ENCODE measurements at regions not wholly inside any gene's neighbourhood (a gene's known extent, or its start where the extent isn't known, plus 50 kb on each side); places are given as distances from the start of the nearest gene placed in this dataset.

DNA sequence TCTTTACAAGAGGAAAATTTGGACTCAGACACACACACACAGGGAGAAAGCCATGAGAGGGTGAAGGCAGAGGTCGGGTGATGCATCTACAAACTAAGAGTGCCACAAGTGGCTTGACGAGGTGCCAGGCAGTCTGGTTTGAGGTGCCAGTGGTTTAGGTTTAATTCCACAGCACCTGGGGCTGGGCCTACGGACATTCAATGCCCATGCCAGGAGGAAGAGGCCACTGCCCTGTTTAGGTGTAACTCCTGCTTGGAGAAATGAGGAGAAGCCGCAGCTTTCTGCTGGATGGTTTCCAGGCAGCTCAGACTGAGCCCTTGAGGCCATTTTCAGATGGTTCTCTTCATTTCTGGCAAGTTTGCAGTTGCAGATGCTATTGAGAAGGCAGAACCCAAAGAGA, 83.6 kb downstream of the HTR5A start:
- TF ChIP-seq, protein P1, sequence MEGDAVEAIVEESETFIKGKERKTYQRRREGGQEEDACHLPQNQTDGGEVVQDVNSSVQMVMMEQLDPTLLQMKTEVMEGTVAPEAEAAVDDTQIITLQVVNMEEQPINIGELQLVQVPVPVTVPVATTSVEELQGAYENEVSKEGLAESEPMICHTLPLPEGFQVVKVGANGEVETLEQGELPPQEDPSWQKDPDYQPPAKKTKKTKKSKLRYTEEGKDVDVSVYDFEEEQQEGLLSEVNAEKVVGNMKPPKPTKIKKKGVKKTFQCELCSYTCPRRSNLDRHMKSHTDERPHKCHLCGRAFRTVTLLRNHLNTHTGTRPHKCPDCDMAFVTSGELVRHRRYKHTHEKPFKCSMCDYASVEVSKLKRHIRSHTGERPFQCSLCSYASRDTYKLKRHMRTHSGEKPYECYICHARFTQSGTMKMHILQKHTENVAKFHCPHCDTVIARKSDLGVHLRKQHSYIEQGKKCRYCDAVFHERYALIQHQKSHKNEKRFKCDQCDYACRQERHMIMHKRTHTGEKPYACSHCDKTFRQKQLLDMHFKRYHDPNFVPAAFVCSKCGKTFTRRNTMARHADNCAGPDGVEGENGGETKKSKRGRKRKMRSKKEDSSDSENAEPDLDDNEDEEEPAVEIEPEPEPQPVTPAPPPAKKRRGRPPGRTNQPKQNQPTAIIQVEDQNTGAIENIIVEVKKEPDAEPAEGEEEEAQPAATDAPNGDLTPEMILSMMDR (conservative IDR thresholded peaks at IDR 0.05; ENCODE audit: low read depth, low read length), result no peak
- no peak overlapping the region for H3K4me3 ChIP-seq (ENCODE audit: low read depth, low read length)
- DNase-seq (ENCODE audit: low read depth), result no peak

DNA sequence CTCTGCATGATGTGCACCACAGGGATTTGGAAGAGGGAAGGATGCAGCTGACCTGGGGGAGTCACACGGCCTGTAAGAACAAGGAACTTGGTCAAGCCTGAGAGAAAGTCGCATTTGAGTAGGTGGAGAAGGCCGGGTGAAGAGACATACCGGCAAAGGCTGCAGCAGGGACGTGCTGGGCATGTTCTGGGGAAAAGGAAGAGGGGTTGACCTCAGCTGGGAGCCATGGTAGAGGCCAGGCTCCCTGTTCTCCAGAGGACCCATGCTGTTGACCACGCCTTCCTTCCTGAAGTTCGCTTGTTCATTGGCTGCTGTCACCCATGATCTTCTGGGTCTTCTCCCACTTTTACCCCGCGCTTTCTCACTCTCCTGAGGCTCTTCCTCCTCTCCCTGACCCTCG, 84.5 kb downstream of the HTR5A start:
- TF ChIP-seq, protein P1 (conservative IDR thresholded peaks at IDR 0.05; ENCODE audit: low read depth, low read length), result no peak
- DNase-seq (ENCODE audit: low read depth), result no peak

DNA sequence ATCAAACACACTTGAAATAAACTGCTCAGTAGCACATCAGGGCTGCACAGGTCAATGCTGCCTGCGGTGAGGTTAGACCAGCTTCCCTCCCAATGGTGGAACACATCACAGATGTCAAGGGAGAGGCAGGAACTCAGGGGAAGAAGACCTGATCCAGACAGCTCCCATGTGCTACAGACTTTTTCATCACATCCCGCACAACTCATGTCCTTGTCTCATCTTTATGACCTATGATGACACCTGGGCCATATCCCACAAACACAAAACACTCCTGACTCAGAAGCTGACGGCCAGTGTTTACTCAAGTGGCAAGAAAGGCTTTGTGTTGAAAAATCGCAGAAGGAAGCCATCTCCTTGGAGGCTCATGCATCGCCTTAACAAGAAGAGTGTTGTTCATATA, 91.6 kb downstream of the HTR5A start:
- TF ChIP-seq, protein P1 (conservative IDR thresholded peaks at IDR 0.05; ENCODE audit: low read depth, low read length), result no peak
- no peak overlapping the region for H3K4me3 ChIP-seq (ENCODE audit: low read depth, low read length)
- no peak for DNase-seq (ENCODE audit: low read depth)

More for the DNA sequence above, 84.5 kb downstream of the HTR5A start:
- no peak overlapping the region for H3K4me3 ChIP-seq (ENCODE audit: low read depth, low read length)

DNA sequence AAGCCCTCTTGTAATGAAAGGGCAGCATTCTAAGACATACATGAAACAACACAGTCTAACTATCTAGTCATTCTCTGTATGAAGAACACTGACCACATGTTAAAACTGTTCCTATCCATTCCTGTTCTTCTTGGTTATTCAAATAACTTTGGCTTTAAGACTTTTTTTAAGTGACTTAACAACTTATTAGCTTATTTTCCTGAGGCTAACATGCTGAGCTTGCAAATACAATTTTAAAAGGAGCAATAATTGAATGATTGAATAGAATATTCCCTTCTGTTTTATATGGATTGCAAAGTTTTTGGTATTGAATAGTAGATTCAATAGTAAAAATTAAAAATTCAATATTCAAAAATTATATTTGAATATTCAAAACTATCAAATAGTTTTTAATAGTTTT, 92.3 kb downstream of the HTR5A start:
- no peak overlapping the region for H3K4me3 ChIP-seq (ENCODE audit: low read depth, low read length)
- TF ChIP-seq, protein P1 (conservative IDR thresholded peaks at IDR 0.05; ENCODE audit: low read depth, low read length), result no peak
- DNase-seq (ENCODE audit: low read depth), result no peak

DNA sequence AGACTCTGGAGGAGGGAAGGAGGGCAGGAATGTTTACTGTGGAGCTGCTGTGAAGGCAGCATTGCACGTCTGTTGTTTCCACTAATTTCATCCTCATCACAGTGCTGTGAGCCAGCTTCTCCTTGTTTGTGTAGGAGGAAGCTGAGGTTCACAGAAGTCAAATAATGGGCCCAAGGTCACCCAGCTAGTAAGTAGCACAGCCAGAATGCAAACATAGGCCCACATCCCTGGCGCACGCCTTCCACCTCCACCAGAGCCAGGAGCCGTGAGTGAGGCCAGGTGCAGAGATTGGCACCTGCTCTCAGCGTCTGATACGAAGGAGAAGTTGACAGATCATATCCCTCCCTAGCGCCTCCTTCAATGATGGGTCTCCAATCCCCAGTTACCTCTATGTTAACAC, 93.6 kb downstream of the HTR5A start:
- TF ChIP-seq, protein P1 (conservative IDR thresholded peaks at IDR 0.05; ENCODE audit: low read depth, low read length), result no peak
- H3K4me3 ChIP-seq (ENCODE audit: low read depth, low read length), result no peak overlapping the region
- no peak for DNase-seq (ENCODE audit: low read depth)

DNA sequence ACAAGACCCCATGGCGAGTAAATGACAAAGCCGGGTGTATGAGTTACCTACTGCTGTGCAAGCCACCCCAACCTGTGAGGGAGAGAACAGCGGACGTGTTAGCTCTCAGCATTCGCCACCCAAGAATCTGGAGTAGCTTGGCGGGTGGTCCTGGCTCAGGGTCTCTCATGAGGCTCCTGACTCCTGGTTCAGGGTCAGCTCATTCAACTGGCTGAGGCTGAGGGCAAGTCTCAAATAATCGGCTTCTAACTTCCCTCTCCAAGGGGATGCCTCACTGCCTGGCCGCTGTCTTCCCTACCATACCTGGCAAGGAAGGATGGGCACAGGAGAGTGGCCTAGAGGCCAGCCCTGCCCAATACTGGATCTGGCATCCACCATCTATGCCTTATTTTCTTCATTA, 94.2 kb downstream of the HTR5A start:
- TF ChIP-seq, protein P1 (conservative IDR thresholded peaks at IDR 0.05; ENCODE audit: low read depth, low read length), result no peak
- DNase-seq (ENCODE audit: low read depth), result no peak

DNA sequence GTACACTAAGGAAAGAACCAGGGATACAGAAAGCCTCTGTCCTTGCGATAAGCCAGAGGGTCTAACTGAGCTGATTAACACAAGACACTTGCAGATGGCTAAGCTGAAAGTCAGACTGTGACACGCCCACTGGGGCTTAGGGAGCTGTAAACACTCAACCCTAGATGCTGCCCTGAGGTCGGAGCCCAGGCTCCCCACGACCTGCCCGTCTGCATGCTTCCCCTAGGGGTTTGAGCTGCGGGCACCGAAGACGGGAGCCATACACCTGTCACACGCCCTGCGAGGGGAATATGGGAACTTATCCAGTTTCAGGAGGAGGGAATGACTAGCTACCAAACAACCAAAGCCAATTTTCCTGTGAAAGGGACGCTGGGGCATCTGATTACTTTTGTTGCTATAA, 96.0 kb downstream of the HTR5A start:
- DNase-seq (ENCODE audit: low read depth), result no peak
- H3K4me3 ChIP-seq (ENCODE audit: low read depth, low read length), result no peak overlapping the region
- TF ChIP-seq, protein P1 (conservative IDR thresholded peaks at IDR 0.05; ENCODE audit: low read depth, low read length), result no peak

More for the DNA sequence above, 94.2 kb downstream of the HTR5A start:
- no peak overlapping the region for H3K4me3 ChIP-seq (ENCODE audit: low read depth, low read length)
